NT2/D1 (cell line): ENCODE measurements at regions not wholly inside any gene's neighbourhood (a gene's known extent, or its start where the extent isn't known, plus 50 kb on each side); places are given as distances from the start of the nearest gene placed in this dataset.
A peak's percentile ranks its signal among the peaks of the same experiment; 100 is the strongest.

Experiments
- DNase-seq: peaks from one replicate; pipeline ENCODE4 v3.0.0-alpha.2; 2011; ENCODE audit warnings: low read depth, low spot score
- H3K27me3 ChIP-seq: 2 replicates; pipeline ENCODE4 v1.6.0; 2011; ENCODE audit warnings: mild to moderate bottlenecking; ENCODE audit not compliant: insufficient read length, insufficient read depth
- H3K36me3 ChIP-seq: 2 replicates; pipeline ENCODE4 v1.6.1; 2011; ENCODE audit warnings: mild to moderate bottlenecking, low read length, mixed read lengths; ENCODE audit not compliant: insufficient read depth, insufficient read length
- H3K4me1 ChIP-seq: 2 replicates; pipeline ENCODE4 v1.5.1; 2011; ENCODE audit not compliant: insufficient read depth, insufficient read length
- H3K4me3 ChIP-seq: 2 replicates; pipeline ENCODE4 v1.5.1; 2011; ENCODE audit warnings: low read depth; ENCODE audit not compliant: insufficient read length
- H3K9ac ChIP-seq: 2 replicates; pipeline ENCODE4 v1.6.0; 2011; ENCODE audit warnings: low read depth; ENCODE audit not compliant: insufficient read length
- H3K9me3 ChIP-seq: 2 replicates; pipeline ENCODE4 v1.5.1; 2011; ENCODE audit warnings: mild to moderate bottlenecking, low read length; ENCODE audit not compliant: insufficient read depth
- SUZ12 ChIP-seq: IDR thresholded peaks from 2 replicates; pipeline ENCODE4 v1.6.1; 2011; ENCODE audit not compliant: insufficient read length, insufficient read depth; ENCODE audit errors: extremely low read depth
- YY1 ChIP-seq: IDR thresholded peaks from 2 replicates; pipeline ENCODE4 v1.6.1; 2011; ENCODE audit not compliant: insufficient read length, insufficient read depth
- ZNF274 ChIP-seq: IDR thresholded peaks from 2 replicates; pipeline ENCODE4 v1.6.1; 2011; ENCODE audit warnings: mild to moderate bottlenecking, low read depth, low read length

- peaks cover 5% of the 10 kb centered on the region for H3K27me3 ChIP-seq
- no peak for TF ChIP-seq YY1
- TF ChIP-seq SUZ12: no peak
- no peak overlapping the region for H3K9ac ChIP-seq
- H3K36me3 ChIP-seq: no peaks in the 10 kb centered on the region
- no peak for DNase-seq
- H3K9me3 ChIP-seq: no peaks in the 10 kb centered on the region
- H3K4me1 ChIP-seq: no peaks in the 10 kb centered on the region
- no peak overlapping the region for H3K4me3 ChIP-seq
These were observed 1010.0 kb downstream of the XPNPEP1 start for GRCh38 chr10:108913300-108913699.

GRCh38 chr10:108911814-108912541 is 1011.3 kb downstream of the XPNPEP1 start:
- H3K27me3 ChIP-seq: peaks cover 5% of the 10 kb centered on the region
- H3K4me1 ChIP-seq: no peaks in the 10 kb centered on the region
- H3K36me3 ChIP-seq: no peaks in the 10 kb centered on the region
- peak overlapping the region; percentile 49 for H3K4me3 ChIP-seq
- peak overlapping the region; percentile 42 for H3K9ac ChIP-seq
- peak; percentile 65 for DNase-seq
- TF ChIP-seq YY1 (no peak), SUZ12 (no peak), ZNF274 (no peak)
- H3K9me3 ChIP-seq: no peaks in the 10 kb centered on the region

GRCh38 chr10:108908096-108908495 is 1015.2 kb downstream of the XPNPEP1 start:
- TF ChIP-seq YY1 (no peak), SUZ12 (no peak), ZNF274 (no peak)
- H3K36me3 ChIP-seq: no peaks in the 10 kb centered on the region
- H3K9me3 ChIP-seq: no peaks in the 10 kb centered on the region
- H3K27me3 ChIP-seq: peaks cover 5% of the 10 kb centered on the region
- H3K4me3 ChIP-seq: no peak overlapping the region
- H3K9ac ChIP-seq: no peak overlapping the region
- DNase-seq: no peak
- H3K4me1 ChIP-seq: no peaks in the 10 kb centered on the region

GRCh38 chr10:108905821-108906220 is 1017.5 kb downstream of the XPNPEP1 start:
- Histone ChIP-seq H3K9ac (no peak overlapping the region), H3K36me3 (no peaks in the 10 kb centered on the region), H3K27me3 (no peaks in the 10 kb centered on the region), H3K4me1 (no peaks in the 10 kb centered on the region), H3K9me3 (no peaks in the 10 kb centered on the region), H3K4me3 (no peak overlapping the region)
- no peak for DNase-seq
- TF ChIP-seq ZNF274: no peak
- no peak for TF ChIP-seq YY1
- TF ChIP-seq SUZ12: no peak

- H3K9me3 ChIP-seq: no peaks in the 10 kb centered on the region
- H3K27me3 ChIP-seq: no peaks in the 10 kb centered on the region
- H3K4me3 ChIP-seq: no peak overlapping the region
- DNase-seq: no peak
- H3K9ac ChIP-seq: no peak overlapping the region
- H3K36me3 ChIP-seq: no peaks in the 10 kb centered on the region
- TF ChIP-seq ZNF274: no peak
- TF ChIP-seq YY1: no peak
- no peak for TF ChIP-seq SUZ12
- no peaks in the 10 kb centered on the region for H3K4me1 ChIP-seq
These were observed 1018.1 kb downstream of the XPNPEP1 start for GRCh38 chr10:108905171-108905570.

- no peaks in the 10 kb centered on the region for H3K36me3 ChIP-seq
- H3K27me3 ChIP-seq: no peaks in the 10 kb centered on the region
- TF ChIP-seq ZNF274: no peak
- no peak for TF ChIP-seq YY1
- no peak for TF ChIP-seq SUZ12
- H3K4me1 ChIP-seq: no peaks in the 10 kb centered on the region
- DNase-seq: no peak
- H3K9me3 ChIP-seq: no peaks in the 10 kb centered on the region
- no peak overlapping the region for H3K4me3 ChIP-seq
- H3K9ac ChIP-seq: no peak overlapping the region
These were observed 1019.0 kb downstream of the XPNPEP1 start for GRCh38 chr10:108904163-108904838.

- Histone ChIP-seq H3K27me3 (no peaks in the 10 kb centered on the region), H3K4me1 (no peaks in the 10 kb centered on the region), H3K9me3 (no peaks in the 10 kb centered on the region), H3K36me3 (no peaks in the 10 kb centered on the region), H3K4me3 (no peak overlapping the region), H3K9ac (no peak overlapping the region)
- TF ChIP-seq ZNF274 (no peak), YY1 (no peak), SUZ12 (no peak)
- DNase-seq: no peak
These were observed 1020.6 kb downstream of the XPNPEP1 start for GRCh38 chr10:108902619-108903285.
